KMS-11 (cell line): ENCODE measurements at regions not wholly inside any gene's neighbourhood (a gene's known extent, or its start where the extent isn't known, plus 50 kb on each side); places are given as distances from the start of the nearest gene placed in this dataset.

ENCODE experiments used
- H2AFZ ChIP-seq: fragments of 200-600 bp; sonication (generic); 2 replicates; pipeline ENCODE4 v1.6.1; 2016; ENCODE audit warnings: antibody characterized with exemption, mixed run types, low read depth
- H3K27ac ChIP-seq: fragments of 200-600 bp; sonication (generic); 2 replicates; pipeline ENCODE4 v1.6.1; 2016; ENCODE audit warnings: mild to moderate bottlenecking, mixed run types
- H3K27me3 ChIP-seq: fragments of 200-600 bp; sonication (generic); 2 replicates; pipeline ENCODE4 v1.6.1; 2017; ENCODE audit warnings: mild to moderate bottlenecking, low read depth, mixed run types, moderate library complexity; ENCODE audit not compliant: insufficient read depth
- H3K36me3 ChIP-seq: fragments of 200-600 bp; sonication (generic); 2 replicates; pipeline ENCODE4 v1.6.1; 2017; ENCODE audit warnings: mild to moderate bottlenecking, mixed run types; ENCODE audit not compliant: insufficient read depth
- H3K4me1 ChIP-seq: fragments of 200-600 bp; sonication (generic); 2 replicates; pipeline ENCODE4 v1.6.1; 2016; ENCODE audit warnings: mild to moderate bottlenecking, low read depth, mixed run types; ENCODE audit not compliant: poor library complexity, severe bottlenecking
- H3K4me2 ChIP-seq: fragments of 200-600 bp; sonication (generic); 2 replicates; pipeline ENCODE4 v1.7.0; 2016; ENCODE audit warnings: mild to moderate bottlenecking, mixed run types
- H3K4me3 ChIP-seq: fragments of 200-600 bp; sonication (generic); IDR thresholded peaks from 2 replicates; pipeline ENCODE4 v1.6.1; 2017; ENCODE audit warnings: low read depth, low read length, mixed read lengths; ENCODE audit not compliant: insufficient read depth
- H3K79me2 ChIP-seq: fragments of 200-600 bp; sonication (generic); 2 replicates; pipeline ENCODE4 v1.6.1; 2016; ENCODE audit warnings: low read depth, mixed run types; ENCODE audit not compliant: insufficient read depth
- H3K9ac ChIP-seq: fragments of 200-600 bp; sonication (generic); 2 replicates; pipeline ENCODE4 v1.6.1; 2016; ENCODE audit warnings: mild to moderate bottlenecking, mixed run types
- H4K20me1 ChIP-seq: fragments of 200-600 bp; sonication (generic); 2 replicates; pipeline ENCODE4 v1.6.1; 2016; ENCODE audit warnings: mild to moderate bottlenecking, mixed run types; ENCODE audit not compliant: insufficient read depth
- CTCF ChIP-seq: fragments of 200-600 bp; sonication (generic); conservative IDR thresholded peaks from 2 replicates; pipeline ENCODE4 v1.6.1; 2017; ENCODE audit warnings: low read depth, mild to moderate bottlenecking, antibody characterized with exemption, low read length, moderate library complexity, mixed read lengths

GRCh38 chr1:18552631-18553030 lies 71.9 kb downstream of the KLHDC7A start:
- no peaks in the 10 kb centered on the region for H3K36me3 ChIP-seq
- H3K4me2 ChIP-seq = no peak overlapping the region
- no peak overlapping the region for H3K4me3 ChIP-seq
- no peaks in the 10 kb centered on the region for H4K20me1 ChIP-seq
- no peaks in the 10 kb centered on the region for H3K79me2 ChIP-seq
- no peak overlapping the region for H2AFZ ChIP-seq
- no peak overlapping the region for H3K9ac ChIP-seq
- H3K4me1 ChIP-seq = no peaks in the 10 kb centered on the region
- no peak overlapping the region for H3K27ac ChIP-seq
- TF ChIP-seq CTCF = no peak
- H3K27me3 ChIP-seq = peaks cover 3% of the 10 kb centered on the region; the same call in 1 of the 2 replicates

GRCh38 chr1:18553388-18553787 lies 72.7 kb downstream of the KLHDC7A start:
- H3K4me3 ChIP-seq = no peak overlapping the region
- no peak overlapping the region for H3K27ac ChIP-seq
- no peak overlapping the region for H2AFZ ChIP-seq
- H4K20me1 ChIP-seq = no peaks in the 10 kb centered on the region
- no peaks in the 10 kb centered on the region for H3K36me3 ChIP-seq
- no peaks in the 10 kb centered on the region for H3K79me2 ChIP-seq
- H3K4me2 ChIP-seq = no peak overlapping the region
- no peaks in the 10 kb centered on the region for H3K4me1 ChIP-seq
- no peak for TF ChIP-seq CTCF
- no peak overlapping the region for H3K9ac ChIP-seq
- peaks cover 5% of the 10 kb centered on the region; the same call in 1 of the 2 replicates for H3K27me3 ChIP-seq

- no peak overlapping the region for H3K27ac ChIP-seq
Measured at GRCh38 chr1:18554099-18554498, 73.4 kb downstream of the KLHDC7A start.

GRCh38 chr1:18554597-18554996 lies 73.9 kb downstream of the KLHDC7A start:
- no peaks in the 10 kb centered on the region for H3K79me2 ChIP-seq
- TF ChIP-seq CTCF = no peak
- no peaks in the 10 kb centered on the region for H3K36me3 ChIP-seq
- peaks cover 17% of the 10 kb centered on the region; the same call in 1 of the 2 replicates for H3K27me3 ChIP-seq
- no peak overlapping the region for H3K27ac ChIP-seq
- H3K9ac ChIP-seq = no peak overlapping the region
- H3K4me1 ChIP-seq = no peaks in the 10 kb centered on the region
- no peak overlapping the region for H3K4me3 ChIP-seq
- no peak overlapping the region for H3K4me2 ChIP-seq
- no peak overlapping the region for H2AFZ ChIP-seq
- no peaks in the 10 kb centered on the region for H4K20me1 ChIP-seq

More at GRCh38 chr1:18554099-18554498, 73.4 kb downstream of the KLHDC7A start:
- no peak for TF ChIP-seq CTCF
- no peak overlapping the region for H3K4me3 ChIP-seq
- peaks cover 12% of the 10 kb centered on the region; the same call in 1 of the 2 replicates for H3K27me3 ChIP-seq
- H3K4me1 ChIP-seq = no peaks in the 10 kb centered on the region
- H4K20me1 ChIP-seq = no peaks in the 10 kb centered on the region
- no peaks in the 10 kb centered on the region for H3K79me2 ChIP-seq
- no peaks in the 10 kb centered on the region for H3K36me3 ChIP-seq
- H3K4me2 ChIP-seq = no peak overlapping the region
- no peak overlapping the region for H2AFZ ChIP-seq
- no peak overlapping the region for H3K9ac ChIP-seq
